ENCODE measurements at regions not wholly inside any gene's neighbourhood (a gene's known extent, or its start where the extent isn't known, plus 50 kb on each side); places are given as distances from the start of the nearest gene placed in this dataset.

DNA sequence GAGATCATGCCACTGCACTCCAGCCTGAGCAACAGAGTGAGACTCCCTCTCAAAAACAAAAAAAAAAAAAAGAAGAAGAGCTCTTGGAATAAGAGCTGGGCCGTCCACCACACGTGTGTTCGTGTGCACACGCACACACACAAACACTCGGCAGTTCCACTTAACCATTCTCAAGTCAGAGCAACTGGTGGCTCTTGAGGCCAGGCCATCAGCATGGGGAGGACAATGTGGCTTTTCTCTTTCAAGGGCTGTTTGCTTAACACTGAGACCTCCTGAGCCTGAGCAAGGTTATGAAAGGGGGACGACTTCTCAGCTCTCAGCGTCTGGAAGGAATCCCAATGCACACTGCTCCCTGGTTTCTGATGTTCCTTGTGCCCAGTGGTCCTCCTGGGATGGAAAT lies 444.9 kb downstream of the SOX9 start:
- no peaks in the 10 kb centered on the region for H3K27me3 Mint-ChIP-seq (ENCODE audit: insufficient read depth, unreplicated experiment)
- no peaks in the 10 kb centered on the region for H3K9me3 Mint-ChIP-seq (ENCODE audit: unreplicated experiment)
- no peak for DNase-seq
- Histone ChIP-seq H3K27me3 (replicated peaks; ENCODE audit: control insufficient read depth, insufficient read depth, low read length) (no peaks in the 10 kb centered on the region), H3K4me3 (ENCODE audit: low read depth, low read length) (no peak overlapping the region), H3K36me3 (ENCODE audit: control insufficient read depth, insufficient read depth, low read length) (no peaks in the 10 kb centered on the region; the same call in 1 of the 2 replicates), H3K4me1 (no peaks in the 10 kb centered on the region), H3K9me3 (no peaks in the 10 kb centered on the region)
- intact Hi-C loops (cut with micrococcal nuclease; ENCODE audit: unreplicated experiment): no loop called here
- H3K36me3 Mint-ChIP-seq (ENCODE audit: insufficient read depth, unreplicated experiment): peaks cover 18% of the 10 kb centered on the region
- TF ChIP-seq, protein P1, sequence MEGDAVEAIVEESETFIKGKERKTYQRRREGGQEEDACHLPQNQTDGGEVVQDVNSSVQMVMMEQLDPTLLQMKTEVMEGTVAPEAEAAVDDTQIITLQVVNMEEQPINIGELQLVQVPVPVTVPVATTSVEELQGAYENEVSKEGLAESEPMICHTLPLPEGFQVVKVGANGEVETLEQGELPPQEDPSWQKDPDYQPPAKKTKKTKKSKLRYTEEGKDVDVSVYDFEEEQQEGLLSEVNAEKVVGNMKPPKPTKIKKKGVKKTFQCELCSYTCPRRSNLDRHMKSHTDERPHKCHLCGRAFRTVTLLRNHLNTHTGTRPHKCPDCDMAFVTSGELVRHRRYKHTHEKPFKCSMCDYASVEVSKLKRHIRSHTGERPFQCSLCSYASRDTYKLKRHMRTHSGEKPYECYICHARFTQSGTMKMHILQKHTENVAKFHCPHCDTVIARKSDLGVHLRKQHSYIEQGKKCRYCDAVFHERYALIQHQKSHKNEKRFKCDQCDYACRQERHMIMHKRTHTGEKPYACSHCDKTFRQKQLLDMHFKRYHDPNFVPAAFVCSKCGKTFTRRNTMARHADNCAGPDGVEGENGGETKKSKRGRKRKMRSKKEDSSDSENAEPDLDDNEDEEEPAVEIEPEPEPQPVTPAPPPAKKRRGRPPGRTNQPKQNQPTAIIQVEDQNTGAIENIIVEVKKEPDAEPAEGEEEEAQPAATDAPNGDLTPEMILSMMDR (IDR thresholded peaks at IDR 0.05; ENCODE audit: insufficient read depth in 1 of 2, low read depth in 1 of 2, low read length in 1 of 2, severe bottlenecking in 1 of 2, unreplicated experiment in 1 of 2): no peak
- no peak overlapping the region for H3K4me3 Mint-ChIP-seq (ENCODE audit: unreplicated experiment)
- no TSS peak for BruUV-seq (replicated peaks)
- ChIA-PET POLR2A (no interaction called here), CTCF (interaction anchor here (1.0 kb wide), 1 partner anchor 9 kb away, joined by 3 read pairs; no protein-coding TSS in a partner anchor)
- peaks cover 14% of the 10 kb centered on the region for H3K4me1 Mint-ChIP-seq (ENCODE audit: low read depth, unreplicated experiment)
- no peak overlapping the region for H3K27ac Mint-ChIP-seq (ENCODE audit: unreplicated experiment)

DNA sequence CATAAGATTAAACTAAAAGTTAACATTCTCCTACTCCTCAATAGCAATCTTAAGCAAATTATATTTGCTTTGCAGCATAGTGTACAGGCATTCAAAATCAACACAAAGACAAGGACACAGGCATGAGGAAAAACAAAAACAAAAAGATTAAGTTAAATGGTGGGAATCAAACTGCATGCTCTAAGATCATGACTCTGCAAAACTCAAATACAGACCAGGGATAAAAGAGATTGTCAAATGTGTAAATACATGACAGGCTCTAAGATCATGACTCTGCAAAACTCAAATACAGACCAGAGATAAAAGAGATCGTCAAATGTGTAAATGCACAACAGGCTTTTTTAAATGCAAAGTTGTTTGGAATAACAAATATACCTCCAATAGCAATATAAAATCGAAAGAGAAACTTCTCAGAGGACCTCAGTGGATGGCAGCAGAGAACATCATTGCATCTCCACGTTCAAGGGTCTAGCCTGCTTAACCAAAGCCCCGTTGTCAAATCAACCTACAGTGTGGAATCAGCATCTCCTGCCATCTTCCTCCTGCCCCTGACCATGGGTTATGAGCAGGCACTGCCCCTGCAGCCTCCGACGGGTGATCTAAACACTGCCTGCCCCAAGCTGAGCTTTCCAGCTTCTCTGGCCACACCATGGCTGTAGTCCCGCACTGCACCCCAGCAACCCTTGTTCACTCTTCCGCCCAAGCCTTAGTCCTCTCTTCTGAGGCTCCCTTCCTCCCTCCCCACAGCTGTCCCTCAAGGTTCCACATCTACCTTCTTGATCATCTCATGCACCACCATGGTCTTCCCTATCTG lies 446.1 kb downstream of the SOX9 start:
- Mint-ChIP-seq H3K27ac (ENCODE audit: unreplicated experiment) (no peak overlapping the region), H3K36me3 (ENCODE audit: insufficient read depth, unreplicated experiment) (peaks cover 18% of the 10 kb centered on the region), H3K4me3 (ENCODE audit: unreplicated experiment) (no peak overlapping the region), H3K9me3 (ENCODE audit: unreplicated experiment) (no peaks in the 10 kb centered on the region), H3K27me3 (ENCODE audit: insufficient read depth, unreplicated experiment) (no peaks in the 10 kb centered on the region), H3K4me1 (ENCODE audit: low read depth, unreplicated experiment) (peaks cover 14% of the 10 kb centered on the region)
- H3K4me3 ChIP-seq (ENCODE audit: low read depth, low read length): no peak overlapping the region
- POLR2A ChIA-PET: no interaction called here
- BruUV-seq (replicated peaks): no TSS peak
- intact Hi-C loops (cut with micrococcal nuclease; ENCODE audit: unreplicated experiment): no loop called here
- TF ChIP-seq, protein P1 (IDR thresholded peaks at IDR 0.05; ENCODE audit: insufficient read depth in 1 of 2, low read depth in 1 of 2, low read length in 1 of 2, severe bottlenecking in 1 of 2, unreplicated experiment in 1 of 2): no peak
- no peaks in the 10 kb centered on the region for H3K27me3 ChIP-seq (replicated peaks; ENCODE audit: control insufficient read depth, insufficient read depth, low read length)
- no peaks in the 10 kb centered on the region; the same call in 1 of the 2 replicates for H3K36me3 ChIP-seq (ENCODE audit: control insufficient read depth, insufficient read depth, low read length)
- H3K9me3 ChIP-seq: no peaks in the 10 kb centered on the region
- CTCF ChIA-PET: no interaction called here
- DNase-seq: no peak
- no peaks in the 10 kb centered on the region for H3K4me1 ChIP-seq

DNA sequence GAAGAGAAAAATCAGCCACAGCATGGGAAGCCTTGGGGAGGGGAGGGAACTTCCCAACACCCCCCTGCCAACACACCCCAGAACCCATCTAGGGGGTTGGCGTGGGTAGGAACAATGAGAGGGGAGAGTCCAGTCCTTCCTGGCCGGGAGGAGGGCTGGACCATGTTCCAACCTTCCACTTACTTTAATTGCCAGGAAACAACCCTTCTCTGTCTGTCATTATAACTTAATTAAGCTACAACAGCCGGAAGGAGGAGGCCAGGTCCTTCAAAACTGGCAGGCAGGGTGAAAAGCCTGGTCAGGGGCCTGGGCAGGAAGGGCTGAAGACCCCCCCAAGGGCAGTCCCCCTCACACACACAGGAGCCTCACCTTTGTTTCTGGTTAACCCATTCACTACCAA lies 447.0 kb downstream of the SOX9 start:
- no peak for DNase-seq
- ChIA-PET CTCF (no interaction called here), POLR2A (no interaction called here)
- H3K4me3 Mint-ChIP-seq (ENCODE audit: unreplicated experiment): no peak overlapping the region
- Histone ChIP-seq H3K27me3 (replicated peaks; ENCODE audit: control insufficient read depth, insufficient read depth, low read length) (no peaks in the 10 kb centered on the region), H3K4me1 (no peaks in the 10 kb centered on the region), H3K4me3 (ENCODE audit: low read depth, low read length) (no peak overlapping the region), H3K36me3 (ENCODE audit: control insufficient read depth, insufficient read depth, low read length) (no peaks in the 10 kb centered on the region; the same call in 1 of the 2 replicates), H3K9me3 (no peaks in the 10 kb centered on the region)
- TF ChIP-seq, protein P1 (IDR thresholded peaks at IDR 0.05; ENCODE audit: insufficient read depth in 1 of 2, low read depth in 1 of 2, low read length in 1 of 2, severe bottlenecking in 1 of 2, unreplicated experiment in 1 of 2): no peak
- intact Hi-C loops (cut with micrococcal nuclease; ENCODE audit: unreplicated experiment): no loop called here
- no peaks in the 10 kb centered on the region for H3K9me3 Mint-ChIP-seq (ENCODE audit: unreplicated experiment)
- no peak overlapping the region for H3K27ac Mint-ChIP-seq (ENCODE audit: unreplicated experiment)
- H3K27me3 Mint-ChIP-seq (ENCODE audit: insufficient read depth, unreplicated experiment): no peaks in the 10 kb centered on the region
- peaks cover 18% of the 10 kb centered on the region for H3K36me3 Mint-ChIP-seq (ENCODE audit: insufficient read depth, unreplicated experiment)
- no TSS peak for BruUV-seq (replicated peaks)
- H3K4me1 Mint-ChIP-seq (ENCODE audit: low read depth, unreplicated experiment): peaks cover 14% of the 10 kb centered on the region

Measured in Caco-2 (cell line).